Prostate gland (tissue), 2 donors: ENCODE measurements at regions not wholly inside any gene's neighbourhood (a gene's known extent, or its start where the extent isn't known, plus 50 kb on each side); places are given as distances from the start of the nearest gene placed in this dataset.

Experiments
- CTCF ChIP-seq, 4 experiments: fragments of 200-600 bp in 2 of 4; fragments of 450-650 bp in 2 of 4; sonication (generic) in 2 of 4; IDR thresholded peaks; 1 replicate in 3 of 4; 2 replicates in 1 of 4; pipeline ENCODE4 v1.5.1; 2016 to 2019; ENCODE audit warnings: antibody characterized with exemption in 4 of 4, mild to moderate bottlenecking in 2 of 4, moderate library complexity in 2 of 4
- POLR2A ChIP-seq: fragments of 450-650 bp; IDR thresholded peaks from one replicate; pipeline ENCODE4 v1.6.1; 2016; ENCODE audit warnings: antibody characterized with exemption, mild to moderate bottlenecking
- POLR2AphosphoS5 ChIP-seq: sonication (generic); formaldehyde crosslinking; IDR thresholded peaks from one replicate; pipeline ENCODE4 v1.6.1; 2017; ENCODE audit warnings: antibody characterized with exemption

- TF ChIP-seq CTCF (IDR thresholded peaks at IDR 0.05) = no peak
- no peak for TF ChIP-seq POLR2A
- TF ChIP-seq POLR2AphosphoS5 = no peak
Observed at GRCh38 chr4:117387072-117387471, 301.7 kb upstream of the TRAM1L1 start.
